Activated CD4-positive, CD25-positive, alpha-beta regulatory T cell treated with anti-CD3 and anti-CD28 coated beads, Interleukin-2, amount 50 U/mL, for 24 hours (primary cell): ENCODE measurements at regions not wholly inside any gene's neighbourhood (a gene's known extent, or its start where the extent isn't known, plus 50 kb on each side); places are given as distances from the start of the nearest gene placed in this dataset.
"Not testable (repeated sequence)": the region's sequence is repeated elsewhere in the genome, so short reads cannot be mapped to it uniquely, and the experiment has no call there.

Source experiments
- ATAC-seq, 2 donors: fragments of 150-1000 bp; cut with Tn5 transposase; one replicate each; pipeline ENCODE4 v1.10.0; 2021; ENCODE audit warnings: mild to moderate bottlenecking in 1 of 2, moderate library complexity in 1 of 2

DNA sequence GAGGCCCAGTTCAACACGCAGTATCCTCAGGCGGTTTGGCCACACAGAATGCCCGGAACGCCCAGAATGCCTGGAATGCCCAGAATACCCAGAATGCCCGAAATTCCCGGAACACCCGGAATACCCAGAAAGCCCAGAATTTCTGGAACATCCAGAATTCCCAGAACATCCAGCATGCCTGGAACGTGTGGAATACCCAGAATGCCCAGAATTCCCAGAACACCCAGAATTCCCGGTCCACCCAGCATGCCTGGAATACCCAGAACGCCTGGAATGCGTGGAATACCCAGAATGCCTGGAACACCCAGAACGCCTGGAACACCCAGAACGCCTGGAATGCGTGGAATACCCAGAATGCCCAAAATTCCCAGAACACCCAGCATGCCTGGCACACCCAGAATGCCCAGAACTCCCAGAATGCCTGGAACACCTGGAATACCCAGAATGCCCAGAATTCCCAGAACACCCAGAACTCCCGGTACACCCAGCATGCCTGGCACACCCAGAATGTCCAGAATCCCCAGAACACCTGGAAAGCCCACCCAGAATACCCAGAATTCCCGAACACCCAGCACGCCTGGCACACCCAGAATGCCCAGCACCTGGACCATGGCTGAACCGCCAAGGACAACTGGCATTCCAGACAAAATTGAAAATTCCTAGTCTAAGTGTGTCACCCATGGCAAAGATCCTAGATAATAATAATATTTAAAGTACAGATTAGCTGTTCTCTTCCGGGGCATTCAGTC lies 487.4 kb upstream of the SALL3 start:
- no peak for ATAC-seq

- no peak for ATAC-seq
These were observed 486.7 kb upstream of the SALL3 start for GRCh38 chr18:78492813-78493371.

DNA sequence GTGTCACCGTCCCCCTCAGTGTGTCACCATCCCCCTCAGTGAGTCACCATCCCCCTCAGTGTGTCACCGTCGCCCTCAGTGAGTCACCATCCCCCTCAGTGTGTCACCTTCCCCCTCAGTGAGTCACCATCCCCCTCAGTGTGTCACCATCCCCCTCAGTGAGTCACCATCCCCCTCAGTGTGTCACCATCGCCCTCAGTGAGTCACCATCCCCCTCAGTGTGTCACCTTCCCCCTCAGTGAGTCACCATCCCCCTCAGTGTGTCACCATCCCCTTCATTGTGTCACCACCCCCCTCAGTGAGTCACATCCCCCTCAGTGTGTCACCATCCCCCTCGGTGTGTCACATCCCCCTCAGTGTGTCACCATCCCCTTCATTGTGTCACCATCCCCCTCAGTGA lies 486.1 kb upstream of the SALL3 start:
- ATAC-seq, result not testable (repeated sequence)

GRCh38 chr18:78494204-78495085 lies 485.2 kb upstream of the SALL3 start:
- no peak for ATAC-seq

DNA sequence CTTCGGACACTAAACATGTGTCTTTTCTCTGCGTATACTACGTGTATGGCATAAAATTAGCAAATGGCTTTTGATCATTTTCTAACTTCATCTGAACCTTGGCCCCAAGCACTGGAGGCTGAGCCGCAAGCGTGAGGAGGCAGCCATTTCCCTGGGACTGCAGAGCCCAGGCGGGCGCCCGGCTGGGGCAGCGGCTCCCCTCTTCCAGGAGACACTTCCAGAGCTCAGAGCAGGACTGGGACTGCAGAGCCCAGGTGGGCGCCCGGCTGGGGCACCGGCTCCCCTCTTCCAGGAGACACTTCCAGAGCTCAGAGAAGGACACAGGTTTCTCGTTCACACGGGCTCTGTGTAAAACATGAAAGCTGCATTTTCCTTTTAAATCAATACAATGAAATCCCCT lies 484.1 kb upstream of the SALL3 start:
- no peak for ATAC-seq

GRCh38 chr18:78496079-78496478 lies 483.5 kb upstream of the SALL3 start:
- no peak for ATAC-seq

DNA sequence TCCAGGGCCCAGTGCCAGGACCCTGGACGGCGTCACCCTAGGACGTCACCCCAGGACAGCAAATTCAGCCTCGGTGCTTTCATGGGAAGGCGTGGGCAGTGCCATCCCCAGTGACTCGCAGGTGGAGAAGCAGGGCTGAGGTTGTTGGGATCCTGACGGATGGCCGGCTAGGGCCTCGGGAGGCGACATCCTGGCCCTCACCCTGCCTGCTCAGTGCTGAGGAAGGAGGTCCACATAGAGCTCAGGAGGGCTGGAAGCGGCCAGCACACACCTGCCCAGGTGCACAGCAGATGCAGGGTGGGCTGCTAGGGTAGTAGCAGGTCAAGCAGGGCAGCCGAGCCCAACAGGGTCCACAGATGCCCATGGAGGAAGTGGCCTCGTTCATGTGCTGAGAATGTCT lies 482.0 kb upstream of the SALL3 start:
- ATAC-seq, result no peak

GRCh38 chr18:78499586-78499985 lies 480.0 kb upstream of the SALL3 start:
- ATAC-seq, result no peak

DNA sequence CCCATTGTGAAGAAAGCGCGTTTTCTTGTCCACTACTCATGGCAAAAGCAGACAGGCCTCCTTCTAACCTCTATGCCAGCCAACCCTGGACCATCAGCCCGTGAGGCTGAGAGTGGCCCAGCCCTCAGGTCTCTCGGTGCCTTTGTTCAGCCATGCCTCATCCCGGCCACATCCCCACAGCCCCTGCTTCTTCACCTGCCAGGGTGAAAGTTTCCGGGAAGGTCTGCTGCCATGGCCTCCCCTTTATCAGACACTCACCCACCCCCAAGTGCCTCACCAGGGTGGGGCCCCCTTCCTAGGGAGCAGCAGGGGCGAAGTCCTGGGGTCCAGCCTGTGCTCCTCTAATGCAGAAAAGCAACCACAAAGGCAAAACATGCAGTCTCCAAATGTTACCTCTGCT lies 478.4 kb upstream of the SALL3 start:
- ATAC-seq, result no peak

GRCh38 chr18:78503129-78503528 lies 476.5 kb upstream of the SALL3 start:
- no peak for ATAC-seq

GRCh38 chr18:78505851-78506461 lies 473.7 kb upstream of the SALL3 start:
- ATAC-seq, result no peak

GRCh38 chr18:78507217-78507616 lies 472.4 kb upstream of the SALL3 start:
- ATAC-seq, result no peak

- ATAC-seq, result not testable (repeated sequence)
These were observed 471.3 kb upstream of the SALL3 start for GRCh38 chr18:78508228-78508824.

- no peak for ATAC-seq
These were observed 469.5 kb upstream of the SALL3 start for GRCh38 chr18:78510091-78510490.

- no peak for ATAC-seq
These were observed 469.0 kb upstream of the SALL3 start for GRCh38 chr18:78510636-78511035.

DNA sequence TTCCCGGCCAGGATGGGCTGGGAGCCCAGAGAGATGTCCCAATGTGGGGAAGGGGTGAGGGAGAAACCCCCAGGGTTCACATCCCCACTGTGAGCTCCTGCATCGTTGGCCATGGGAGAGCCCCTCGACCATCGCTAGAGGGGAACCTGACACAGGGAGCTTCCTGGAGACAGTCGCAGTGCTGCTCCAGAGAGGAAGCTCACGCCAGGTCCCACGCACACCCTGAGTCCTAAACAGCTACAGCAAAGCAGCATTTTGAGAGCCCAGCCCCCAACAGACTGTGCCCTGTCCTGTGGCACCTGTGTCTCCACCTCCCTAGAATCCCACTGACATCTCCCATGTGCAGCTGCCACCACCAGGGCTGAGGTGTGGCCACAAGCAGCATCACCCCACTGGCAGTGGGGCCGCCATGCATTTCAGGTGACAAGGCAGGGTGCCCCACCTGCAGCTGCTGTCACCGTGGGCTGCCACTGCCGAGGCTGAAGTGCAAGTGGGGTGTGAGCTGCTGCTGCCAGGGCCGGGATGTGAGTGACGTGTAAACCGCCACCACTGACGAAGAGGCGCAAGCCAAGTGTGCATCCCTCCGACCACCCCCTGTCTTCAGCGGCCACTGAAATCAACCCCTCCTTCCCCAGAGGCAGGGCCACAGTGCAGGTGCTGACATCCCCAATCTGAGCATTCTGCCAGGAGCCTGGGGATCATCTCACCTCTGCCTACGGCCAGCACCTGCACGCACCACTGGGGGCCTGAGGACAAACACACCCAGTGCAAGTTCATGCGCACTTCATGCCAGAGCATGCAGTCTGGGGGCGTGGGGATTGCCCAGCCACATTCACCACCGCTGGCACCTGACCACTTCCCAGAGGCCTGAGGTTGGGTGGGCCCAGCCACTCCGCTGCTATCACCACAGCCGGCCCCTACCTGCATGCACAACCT lies 467.7 kb upstream of the SALL3 start:
- ATAC-seq, result no peak

GRCh38 chr18:78514910-78515670 lies 464.5 kb upstream of the SALL3 start:
- no peak for ATAC-seq

DNA sequence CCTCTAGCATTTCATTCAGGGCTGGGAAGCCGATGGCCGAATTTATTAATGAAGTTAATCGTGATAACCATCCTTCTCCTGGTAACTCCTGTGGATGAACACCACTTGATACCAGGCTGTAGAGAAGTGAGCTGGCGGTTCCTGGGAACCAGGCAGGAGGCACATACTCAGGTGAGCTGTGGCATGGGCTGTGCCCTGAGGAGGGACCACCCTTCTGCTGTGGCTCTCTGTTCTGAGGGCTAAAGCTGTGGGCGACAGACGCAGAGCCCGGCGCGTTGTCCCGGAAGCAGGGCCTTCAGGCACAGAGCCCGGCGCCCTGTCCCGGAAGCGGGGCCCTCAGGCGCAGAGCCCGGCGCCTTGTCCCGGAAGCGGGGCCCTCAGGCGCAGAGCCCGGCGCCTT lies 462.3 kb upstream of the SALL3 start:
- ATAC-seq, result no peak

DNA sequence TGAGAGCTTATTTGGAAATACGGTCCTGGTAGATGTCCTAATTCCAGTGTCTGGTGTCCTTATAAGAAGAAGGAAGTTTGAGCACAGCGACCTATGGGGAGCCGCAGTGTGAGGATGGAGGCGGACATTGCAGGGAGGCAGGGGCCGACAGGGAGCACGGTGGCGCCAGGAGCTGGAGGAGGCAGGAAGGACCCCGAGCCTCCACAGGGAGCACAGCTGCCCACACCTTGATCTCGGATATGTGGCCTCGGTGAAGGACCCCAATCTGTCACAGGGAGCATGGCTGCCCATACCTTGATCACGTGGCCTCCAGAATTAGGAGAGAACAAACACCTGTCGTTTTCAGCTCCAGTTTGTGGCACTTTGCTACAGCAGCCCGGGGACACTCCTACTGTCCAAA lies 461.6 kb upstream of the SALL3 start:
- ATAC-seq, result no peak

GRCh38 chr18:78518805-78519204 lies 460.8 kb upstream of the SALL3 start:
- no peak for ATAC-seq
